ENCODE measurements at regions not wholly inside any gene's neighbourhood (a gene's known extent, or its start where the extent isn't known, plus 50 kb on each side); places are given as distances from the start of the nearest gene placed in this dataset.
"Not testable (repeated sequence)": the region's sequence is repeated elsewhere in the genome, so short reads cannot be mapped to it uniquely, and the experiment has no call there.

GRCh38 chr6:27825848-27826611, 86.2 kb downstream of the OR2B2 start:
- peak; percentile 30 for DNase-seq

DNA sequence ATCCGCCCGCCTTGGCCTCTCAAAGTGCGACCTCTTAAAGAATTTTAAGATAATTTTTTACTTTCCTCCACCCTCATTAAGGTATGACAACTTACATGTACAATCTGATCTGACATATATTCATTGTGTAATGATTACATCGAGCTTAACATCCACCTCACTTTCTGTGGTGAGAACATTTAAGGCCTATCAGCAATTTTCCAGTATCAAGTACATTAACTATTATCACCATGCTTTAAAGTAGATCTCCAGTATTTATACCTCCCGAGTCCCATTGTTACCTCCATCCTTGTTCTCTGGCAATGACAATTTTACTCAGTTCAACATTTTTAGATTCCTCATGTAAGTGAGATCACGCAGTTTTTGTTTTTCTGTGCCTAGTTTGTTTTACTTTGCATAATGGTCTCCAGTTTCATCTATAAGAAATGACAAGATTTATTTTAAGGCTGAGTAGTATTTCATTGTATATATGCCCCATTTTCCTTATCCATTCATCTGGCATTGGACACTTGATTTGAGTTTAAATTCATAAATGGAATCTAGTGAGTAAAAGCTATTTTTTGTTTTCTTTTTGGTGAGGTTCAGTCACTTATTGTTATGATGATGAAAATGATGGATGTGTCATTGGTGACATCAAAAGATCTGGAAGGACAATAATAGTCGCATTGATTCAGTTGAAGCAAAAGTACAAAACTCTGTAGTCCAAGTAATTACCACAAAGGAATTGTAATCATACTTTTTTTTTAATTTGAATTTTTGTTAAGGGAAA, 87.0 kb downstream of the OR2B2 start:
- peak; percentile 62 for DNase-seq

GRCh38 chr6:27824211-27825024, 87.8 kb downstream of the OR2B2 start:
- peak; percentile 62 for DNase-seq

- DNase-seq = peak; percentile 85
Measured at GRCh38 chr6:27823714-27824210, 88.4 kb downstream of the OR2B2 start.

DNA sequence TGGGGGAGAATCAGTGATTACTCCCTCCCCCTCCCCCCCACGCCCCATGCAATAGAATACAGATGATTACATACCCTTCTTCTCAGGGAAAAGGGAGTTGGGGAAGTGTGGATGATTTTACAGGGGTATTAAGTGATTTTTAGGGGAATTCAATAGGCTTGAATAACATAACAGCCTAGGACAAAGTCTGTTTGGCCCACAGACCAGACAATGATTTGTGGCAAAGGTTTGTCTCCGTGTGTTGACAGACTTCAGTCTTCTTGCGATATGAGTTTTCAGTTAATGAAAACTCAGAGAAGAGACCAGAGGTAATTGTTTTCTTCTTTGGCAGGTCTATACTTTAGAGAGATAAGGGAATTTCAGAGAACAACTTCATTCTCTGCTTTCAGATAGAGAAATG, 95.3 kb downstream of the OR2B2 start:
- DNase-seq = no peak

- peak; percentile 91 for DNase-seq
Measured at GRCh38 chr6:27814665-27815424, 97.4 kb downstream of the OR2B2 start.

GRCh38 chr6:27814415-27814664, 97.9 kb downstream of the OR2B2 start:
- DNase-seq = not testable (repeated sequence)

- DNase-seq = peak; percentile 18
Measured at GRCh38 chr6:27812805-27813492, 99.2 kb downstream of the OR2B2 start.

DNA sequence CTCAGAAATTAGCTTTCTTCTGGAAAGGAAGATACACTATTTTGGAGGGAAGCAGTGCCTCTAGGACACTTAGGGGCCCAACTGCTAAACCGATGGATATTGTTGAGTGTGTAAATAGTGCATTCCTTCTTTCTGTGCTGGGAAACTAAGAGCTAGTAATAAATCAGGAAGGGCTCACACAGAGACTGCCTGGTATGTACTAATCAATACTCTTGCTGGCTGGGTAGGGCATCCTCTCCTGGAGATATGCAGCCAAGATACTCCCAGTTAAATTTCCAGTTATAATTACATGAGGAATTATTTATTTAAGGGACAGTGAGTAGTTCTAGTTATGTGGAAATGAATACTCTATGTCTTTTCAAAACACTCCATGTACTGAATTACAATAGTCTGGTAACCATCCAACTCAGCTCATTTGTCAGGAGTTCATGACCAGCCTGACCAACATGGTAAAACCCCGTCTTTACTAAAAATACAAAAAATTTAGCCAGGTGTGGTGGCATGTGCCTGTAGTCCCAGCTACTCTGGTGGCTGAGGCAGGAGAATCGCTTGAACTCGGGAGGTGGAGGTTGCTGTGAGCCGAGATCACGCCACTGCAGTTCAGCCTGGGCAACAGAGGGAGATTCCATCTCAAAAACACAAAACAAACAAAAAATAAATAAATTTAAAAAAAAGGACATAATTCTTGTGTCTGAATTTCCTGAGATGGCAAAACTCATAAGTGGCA, 100.0 kb downstream of the OR2B2 start:
- no peak for DNase-seq

GRCh38 chr6:27811451-27811772, 100.8 kb downstream of the OR2B2 start:
- DNase-seq = no peak

GRCh38 chr6:27810768-27811450, 101.3 kb downstream of the OR2B2 start:
- DNase-seq = peak; percentile 52

GRCh38 chr6:27809939-27810767, 102.0 kb downstream of the OR2B2 start:
- peak; percentile 96 for DNase-seq

- DNase-seq = no peak
Measured at GRCh38 chr6:27809067-27809938, 102.9 kb downstream of the OR2B2 start.

DNA sequence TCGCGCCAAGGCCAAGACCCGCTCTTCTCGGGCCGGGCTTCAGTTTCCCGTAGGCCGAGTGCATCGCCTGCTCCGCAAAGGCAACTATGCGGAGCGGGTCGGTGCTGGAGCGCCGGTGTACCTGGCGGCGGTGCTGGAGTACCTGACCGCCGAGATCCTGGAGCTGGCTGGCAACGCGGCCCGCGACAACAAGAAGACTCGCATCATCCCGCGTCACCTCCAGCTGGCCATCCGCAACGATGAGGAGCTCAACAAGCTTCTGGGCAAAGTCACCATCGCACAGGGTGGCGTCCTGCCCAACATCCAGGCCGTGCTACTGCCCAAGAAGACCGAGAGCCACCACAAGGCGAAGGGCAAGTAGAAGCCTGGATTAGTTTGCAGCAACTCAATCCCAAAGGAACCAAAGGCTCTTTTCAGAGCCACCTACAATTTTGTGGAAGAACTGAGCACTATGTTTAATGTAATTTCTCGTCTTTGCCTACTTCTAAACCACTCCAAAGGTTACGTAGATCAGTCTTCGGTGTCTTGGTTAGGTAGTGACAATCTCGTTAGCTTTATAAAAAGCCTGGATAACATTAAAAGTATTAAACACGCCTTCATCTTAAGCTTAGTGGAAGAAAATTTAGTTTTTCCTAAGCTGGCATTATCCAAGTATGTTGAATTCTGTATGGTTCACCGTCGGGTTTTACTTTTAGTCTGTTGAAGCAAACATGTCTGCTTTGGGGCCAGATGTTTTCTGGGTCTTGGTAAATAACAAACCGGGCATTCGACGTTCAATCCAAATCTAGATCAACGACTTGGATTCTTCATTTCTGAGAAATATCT, 103.7 kb downstream of the OR2B2 start:
- peak; percentile 61 for DNase-seq

DNA sequence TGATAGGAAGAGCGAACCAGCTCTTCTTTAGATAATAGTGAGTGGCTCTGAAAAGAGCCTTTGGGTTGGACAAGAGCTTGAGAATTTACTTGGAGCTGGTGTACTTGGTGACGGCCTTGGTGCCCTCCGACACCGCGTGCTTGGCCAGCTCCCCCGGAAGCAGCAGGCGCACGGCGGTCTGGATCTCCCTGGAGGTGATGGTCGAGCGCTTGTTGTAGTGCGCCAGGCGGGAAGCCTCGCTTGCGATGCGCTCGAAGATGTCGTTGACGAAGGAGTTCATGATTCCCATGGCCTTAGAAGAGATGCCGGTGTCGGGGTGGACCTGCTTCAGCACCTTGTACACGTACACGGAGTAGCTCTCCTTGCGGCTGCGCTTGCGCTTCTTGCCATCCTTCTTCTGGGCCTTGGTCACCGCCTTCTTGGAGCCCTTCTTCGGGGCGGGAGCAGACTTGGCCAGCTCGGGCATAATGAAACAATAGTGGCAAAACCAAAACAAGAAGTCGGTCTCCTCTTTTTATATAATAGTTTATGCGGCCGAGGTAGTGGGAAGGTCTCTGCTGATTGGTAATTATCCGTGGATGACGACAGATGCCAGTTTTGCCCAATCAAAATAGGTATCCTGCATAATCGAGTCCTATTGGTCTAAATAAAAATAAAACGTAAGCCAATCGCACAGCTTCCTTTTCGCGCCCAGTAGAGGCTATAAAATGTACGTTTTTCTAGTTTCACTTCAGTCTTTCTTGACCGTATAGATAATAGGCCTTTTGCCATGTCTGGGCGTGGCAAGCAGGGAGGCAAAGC, 104.6 kb downstream of the OR2B2 start:
- DNase-seq = peak; percentile 95

DNA sequence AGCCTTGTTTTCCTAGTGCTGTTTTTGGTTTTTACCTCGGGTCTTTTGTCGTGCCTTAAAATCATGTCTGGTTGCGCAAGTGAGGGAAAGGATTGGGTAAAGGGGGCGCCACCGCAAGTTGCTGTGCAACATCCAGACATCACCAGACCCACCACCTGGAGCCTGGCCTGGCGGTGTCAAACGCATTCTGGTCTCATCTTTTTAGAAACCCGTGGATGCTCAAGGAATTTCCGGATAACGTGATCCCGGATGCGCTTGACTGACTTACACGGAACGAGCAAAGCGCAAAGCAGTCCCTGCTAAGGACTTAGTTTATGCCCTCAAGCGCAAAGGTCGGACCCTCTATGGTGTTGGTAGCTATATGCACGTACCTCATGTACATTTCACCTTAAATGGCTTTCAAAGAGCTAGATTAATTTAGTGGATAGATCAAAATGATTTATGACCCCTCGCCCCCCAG, 105.2 kb downstream of the OR2B2 start:
- peak; percentile 61 for DNase-seq

DNA sequence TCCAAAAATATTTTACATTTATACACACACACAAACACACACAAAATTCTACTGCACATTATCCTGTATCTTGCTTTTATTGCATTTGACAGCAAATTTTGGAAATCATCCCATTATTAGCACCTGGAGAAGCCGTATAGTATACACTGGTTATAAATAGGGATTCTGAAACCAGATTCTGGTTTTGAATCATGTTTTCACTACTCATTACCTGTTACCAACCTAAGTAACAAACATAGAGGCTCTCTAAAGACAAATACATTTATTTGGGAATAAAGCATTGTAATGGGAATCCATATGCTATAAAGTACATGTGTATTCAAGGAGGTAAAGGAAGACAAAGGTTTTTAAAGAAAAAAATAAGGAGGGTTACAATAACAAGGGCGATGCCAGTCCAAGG, 106.8 kb downstream of the OR2B2 start:
- DNase-seq = no peak

Data from DMS53 (cell line).